OCI-LY7 (cell line): ENCODE measurements at regions not wholly inside any gene's neighbourhood (a gene's known extent, or its start where the extent isn't known, plus 50 kb on each side); places are given as distances from the start of the nearest gene placed in this dataset.

Experiments used
- BruUV-seq: library from RNA; stranded (reverse); fragments of 400-500 nt; replicated peaks from 2 replicates; lab custom pipeline; 2021; lab: Mats Ljungman, UMichigan
- CTCF ChIA-PET: fragments of 300-600 bp; sonication (Branson Sonifier 250); formaldehyde crosslinking; loops from one replicate; lab custom pipeline; 2022; ENCODE audit warnings: antibody characterized with exemption; ENCODE audit not compliant: unreplicated experiment; lab: Charles Lee
- POLR2A ChIA-PET: fragments of 300-600 bp; sonication (Branson Sonifier 250); formaldehyde crosslinking; loops from one replicate; lab custom pipeline; 2022; ENCODE audit warnings: antibody characterized with exemption; lab: Charles Lee
- DNase-seq: peaks from one replicate; pipeline ENCODE4 v3.0.0-alpha.2; 2015; ENCODE audit warnings: low spot score
- H2AFZ ChIP-seq: fragments of 200-600 bp; sonication (generic), shearing (Covaris generic); 2 replicates; pipeline ENCODE4 v1.6.1; 2014; ENCODE audit warnings: mild to moderate bottlenecking, antibody characterized with exemption, low read length, moderate library complexity
- H3K27ac ChIP-seq: fragments of 200-600 bp; sonication (generic); 2 replicates; pipeline ENCODE4 v1.5.1; 2014; ENCODE audit warnings: mixed run types, low read depth, mild to moderate bottlenecking, moderate library complexity, low read length, inconsistent platforms; ENCODE audit not compliant: poor library complexity, severe bottlenecking
- H3K36me3 ChIP-seq: fragments of 200-600 bp; sonication (generic); 2 replicates; pipeline ENCODE4 v1.6.1; 2014; ENCODE audit warnings: mild to moderate bottlenecking, antibody characterized with exemption, low read length, moderate library complexity, mixed read lengths; ENCODE audit not compliant: insufficient read depth
- H3K4me1 ChIP-seq: fragments of 200-600 bp; sonication (generic); 2 replicates; pipeline ENCODE4 v1.5.1; 2014; ENCODE audit warnings: mild to moderate bottlenecking, low read length; ENCODE audit not compliant: insufficient read depth, poor library complexity, severe bottlenecking
- H3K4me2 ChIP-seq: fragments of 200-600 bp; sonication (generic); 2 replicates; pipeline ENCODE4 v1.6.1; 2014; ENCODE audit warnings: mild to moderate bottlenecking, low read length
- H3K4me3 ChIP-seq: fragments of 200-600 bp; sonication (generic); 2 replicates; pipeline ENCODE4 v1.5.1; 2014; ENCODE audit warnings: mild to moderate bottlenecking, low read depth, low read length; ENCODE audit not compliant: poor library complexity, severe bottlenecking
- H3K79me2 ChIP-seq: fragments of 200-600 bp; sonication (generic); 2 replicates; pipeline ENCODE4 v1.6.1; 2016; ENCODE audit warnings: low read depth, mild to moderate bottlenecking, low read length, moderate library complexity, mixed read lengths; ENCODE audit not compliant: insufficient read depth
- H3K9me2 ChIP-seq: fragments of 200-600 bp; sonication (generic); 2 replicates; pipeline ENCODE4 v1.6.1; 2016; ENCODE audit warnings: mild to moderate bottlenecking, low read length, mixed read lengths; ENCODE audit not compliant: insufficient read depth
- H3K9me3 ChIP-seq: fragments of 200-600 bp; sonication (generic); 2 replicates; pipeline ENCODE4 v1.6.1; 2014; ENCODE audit warnings: mild to moderate bottlenecking, mixed run types, low read length, mixed read lengths
- H4K20me1 ChIP-seq: fragments of 200-600 bp; sonication (generic); 2 replicates; pipeline ENCODE4 v1.6.1; 2014; ENCODE audit warnings: mild to moderate bottlenecking, antibody characterized with exemption, low read length, moderate library complexity, mixed read lengths; ENCODE audit not compliant: insufficient read depth
- CTCF ChIP-seq: fragments of 200-600 bp; sonication (generic); conservative IDR thresholded peaks from 2 replicates; pipeline ENCODE4 v1.5.1; 2014; ENCODE audit warnings: mild to moderate bottlenecking, antibody characterized with exemption, low read length, moderate library complexity, mixed read lengths
- EZH2phosphoT487 ChIP-seq: fragments of 200-600 bp; sonication (generic); IDR thresholded peaks from 2 replicates; pipeline ENCODE4 v1.6.1; 2018; ENCODE audit warnings: low read depth, borderline replicate concordance, mild to moderate bottlenecking, mixed run types, antibody characterized with exemption, low read length, moderate library complexity, mixed read lengths
- intact Hi-C: fragments of 100-400 bp; cut with micrococcal nuclease; formaldehyde crosslinking; loops from one replicate; pipeline ENCODE4 v1.10.0; 2022; ENCODE audit not compliant: unreplicated experiment

GRCh38 chr12:132437252-132437932, 52.6 kb upstream of the FBRSL1 start:
- Histone ChIP-seq H4K20me1 (no peaks in the 10 kb centered on the region), H3K4me3 (no peak overlapping the region), H3K27ac (no peak overlapping the region), H3K4me1 (no peaks in the 10 kb centered on the region), H3K79me2 (no peaks in the 10 kb centered on the region), H3K4me2 (no peak overlapping the region), H3K9me2 (no peaks in the 10 kb centered on the region), H3K9me3 (no peaks in the 10 kb centered on the region), H2AFZ (no peak overlapping the region), H3K36me3 (no peaks in the 10 kb centered on the region)
- intact Hi-C loops, result no loop called here
- BruUV-seq, result no TSS peak
- no peak for DNase-seq
- ChIA-PET CTCF (no interaction called here), POLR2A (no interaction called here)
- no peak for TF ChIP-seq CTCF
- no peak for TF ChIP-seq EZH2phosphoT487

GRCh38 chr12:132436791-132437251, 53.1 kb upstream of the FBRSL1 start:
- H3K4me1 ChIP-seq, result no peaks in the 10 kb centered on the region
- H3K4me2 ChIP-seq, result no peak overlapping the region
- no peak overlapping the region for H2AFZ ChIP-seq
- DNase-seq, result no peak
- H3K79me2 ChIP-seq, result no peaks in the 10 kb centered on the region
- no peak overlapping the region for H3K4me3 ChIP-seq
- H3K9me2 ChIP-seq, result no peaks in the 10 kb centered on the region
- no peak overlapping the region for H3K27ac ChIP-seq
- H4K20me1 ChIP-seq, result no peaks in the 10 kb centered on the region
- no peaks in the 10 kb centered on the region for H3K9me3 ChIP-seq
- TF ChIP-seq EZH2phosphoT487 (no peak), CTCF (no peak)
- BruUV-seq, result no TSS peak
- intact Hi-C loops, result no loop called here
- no peaks in the 10 kb centered on the region for H3K36me3 ChIP-seq
- ChIA-PET CTCF (no interaction called here), POLR2A (no interaction called here)

GRCh38 chr12:132435486-132436187, 54.3 kb upstream of the FBRSL1 start:
- H3K9me2 ChIP-seq, result no peaks in the 10 kb centered on the region
- no peaks in the 10 kb centered on the region for H3K79me2 ChIP-seq
- ChIA-PET CTCF (no interaction called here), POLR2A (interaction anchor here (0.7 kb wide), 1 partner anchor 240 kb away, joined by 3 read pairs; no protein-coding TSS in a partner anchor)
- TF ChIP-seq EZH2phosphoT487, result no peak
- TF ChIP-seq CTCF, result no peak
- H4K20me1 ChIP-seq, result no peaks in the 10 kb centered on the region
- no peaks in the 10 kb centered on the region for H3K9me3 ChIP-seq
- no peak overlapping the region for H2AFZ ChIP-seq
- no TSS peak for BruUV-seq
- H3K4me2 ChIP-seq, result no peak overlapping the region
- H3K27ac ChIP-seq, result no peak overlapping the region
- H3K4me1 ChIP-seq, result peaks cover 6% of the 10 kb centered on the region
- no peak for DNase-seq
- no peak overlapping the region for H3K4me3 ChIP-seq
- H3K36me3 ChIP-seq, result no peaks in the 10 kb centered on the region
- intact Hi-C loops, result no loop called here
